ENCODE measurements at regions not wholly inside any gene's neighbourhood (a gene's known extent, or its start where the extent isn't known, plus 50 kb on each side); places are given as distances from the start of the nearest gene placed in this dataset.
"Not testable (repeated sequence)": the region's sequence is repeated elsewhere in the genome, so short reads cannot be mapped to it uniquely, and the experiment has no call there.

DNA sequence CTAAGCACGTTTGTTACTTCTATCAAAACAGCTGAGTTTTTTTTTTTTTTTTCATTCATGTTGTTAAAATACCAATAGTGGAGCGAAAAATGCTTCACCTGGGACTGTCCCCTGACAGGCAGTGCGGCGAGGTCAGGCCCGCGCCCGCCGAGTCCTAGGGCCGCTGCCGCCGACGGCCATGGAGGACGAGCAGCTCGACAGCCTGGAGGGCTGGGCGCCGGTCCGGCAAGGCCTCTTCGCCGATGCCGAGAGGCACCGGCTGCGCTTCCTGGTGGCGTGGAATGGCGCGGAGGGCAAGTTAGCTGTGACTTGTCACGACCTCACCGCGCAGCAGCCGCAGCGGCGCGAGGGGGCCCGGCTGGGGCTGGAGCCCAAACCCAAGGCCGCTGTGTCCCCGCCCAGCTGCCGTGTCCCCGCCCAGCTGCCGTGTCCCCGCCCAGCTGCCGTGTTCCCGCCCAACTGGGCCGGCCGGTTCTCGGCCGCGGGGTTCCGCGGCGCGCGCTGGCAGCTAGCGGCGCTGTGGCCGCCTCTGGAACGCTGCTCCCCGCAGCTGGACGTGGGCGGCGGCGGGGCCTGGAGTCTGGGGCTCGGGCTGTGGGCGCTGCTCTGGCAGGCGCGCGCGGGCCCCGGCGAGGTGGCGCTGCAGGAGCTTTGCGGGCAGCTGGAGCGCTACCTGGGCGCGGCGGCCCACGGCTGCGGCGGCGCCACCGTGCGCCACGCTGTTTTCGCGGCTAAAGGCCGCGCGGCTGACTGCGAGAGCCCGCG, 56.7 kb upstream of the GOLGA8R start:
- peak; percentile 91 for FAIRE-seq
- not testable (repeated sequence) for DNase-seq (ENCODE audit: insufficient read length, low spot score)

DNA sequence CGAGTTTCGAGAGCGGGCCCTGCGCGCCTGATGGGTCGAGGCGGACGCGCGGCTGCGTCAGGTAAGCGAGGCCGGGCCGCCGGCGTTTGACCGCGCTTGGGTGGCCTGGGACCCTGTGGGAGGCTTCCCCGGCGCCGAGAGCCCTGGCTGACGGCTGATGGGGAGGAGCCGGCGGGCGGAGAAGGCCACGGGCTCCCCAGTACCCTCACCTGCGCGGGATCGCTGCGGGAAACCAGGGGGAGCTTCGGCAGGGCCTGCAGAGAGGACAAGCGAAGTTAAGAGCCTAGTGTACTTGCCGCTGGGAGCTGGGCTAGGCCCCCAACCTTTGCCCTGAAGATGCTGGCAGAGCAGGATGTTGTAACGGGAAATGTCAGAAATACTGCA, 57.3 kb upstream of the GOLGA8R start:
- not testable (repeated sequence) for FAIRE-seq; DNase-seq (ENCODE audit: insufficient read length, low spot score)

DNA sequence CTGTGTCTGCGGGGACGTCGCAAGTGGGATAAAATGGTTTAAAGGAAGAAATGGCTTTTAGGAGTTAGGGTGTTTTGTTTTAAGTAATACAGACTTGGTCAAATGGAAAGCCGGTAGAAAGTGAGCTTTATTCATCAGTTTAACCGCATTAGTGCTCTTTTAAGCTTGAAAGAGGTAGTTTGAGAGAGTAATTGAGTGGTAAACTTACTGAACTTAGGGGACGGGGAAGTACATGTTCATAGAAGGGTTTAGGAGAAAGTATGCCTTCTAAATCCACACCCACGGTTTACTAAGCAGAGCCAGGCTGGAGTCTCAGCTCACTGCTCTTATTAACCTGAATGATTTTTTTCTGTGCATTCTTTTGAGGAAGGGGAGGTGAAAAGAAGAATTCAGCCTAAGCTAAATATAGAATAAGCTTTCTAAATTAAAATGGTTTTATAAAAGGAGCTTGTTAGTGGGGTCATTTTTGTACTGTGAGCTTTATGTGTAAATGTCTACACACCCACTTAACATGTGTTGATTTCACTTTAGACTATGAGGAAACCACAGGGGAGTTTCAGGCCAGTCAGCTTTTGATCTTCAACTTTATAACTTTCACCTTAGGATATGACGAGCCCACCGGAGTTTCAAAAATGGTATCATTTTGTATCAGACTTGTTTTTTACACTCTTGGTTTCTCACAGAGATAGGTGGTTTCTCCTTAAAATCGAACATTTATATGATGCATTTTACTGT, 57.9 kb upstream of the GOLGA8R start:
- not testable (repeated sequence) for DNase-seq (ENCODE audit: insufficient read length, low spot score)
- peak; percentile 64 for FAIRE-seq

DNA sequence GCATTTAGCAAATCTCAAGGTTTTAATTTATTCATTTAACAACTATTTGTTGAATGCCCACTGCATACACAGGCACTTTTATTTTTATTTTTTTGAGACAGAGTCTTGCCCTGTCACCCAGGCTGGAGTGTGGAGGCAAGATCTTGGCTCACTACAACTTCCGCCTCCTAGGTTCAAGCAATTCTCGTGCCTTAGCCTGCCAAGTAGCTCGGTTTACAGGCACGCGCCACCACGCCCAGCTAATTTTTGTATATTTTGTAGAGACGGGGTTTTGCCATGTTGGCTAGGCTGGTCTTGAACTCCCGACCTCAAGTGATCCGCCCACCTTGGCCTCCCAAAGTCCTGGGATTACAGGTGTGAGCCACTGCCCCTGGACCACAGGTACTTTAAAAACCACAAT, 67.0 kb upstream of the GOLGA8Q start:
- FAIRE-seq; DNase-seq (ENCODE audit: insufficient read length, low spot score): not testable (repeated sequence)

DNA sequence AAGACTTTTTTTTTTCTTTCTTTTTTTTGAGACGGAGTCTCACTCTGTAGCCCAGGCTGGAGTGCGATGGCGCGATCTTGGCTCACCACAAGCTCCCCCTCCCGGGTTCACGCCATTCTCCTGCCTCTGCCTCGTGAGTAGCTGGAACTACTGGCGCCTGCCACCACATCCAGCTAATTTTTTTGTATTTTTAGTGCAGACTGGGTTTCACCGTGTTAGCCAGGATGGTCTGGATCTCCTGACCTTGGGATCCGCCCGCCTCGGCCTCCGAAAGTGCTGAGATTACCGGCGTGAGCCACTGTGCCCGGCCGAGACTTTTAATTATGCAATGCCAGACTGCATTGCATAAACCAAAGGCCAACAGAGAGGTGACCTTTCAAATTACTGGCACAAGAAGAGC, 62.6 kb upstream of the GOLGA8Q start:
- FAIRE-seq; DNase-seq (ENCODE audit: insufficient read length, low spot score): not testable (repeated sequence)

DNA sequence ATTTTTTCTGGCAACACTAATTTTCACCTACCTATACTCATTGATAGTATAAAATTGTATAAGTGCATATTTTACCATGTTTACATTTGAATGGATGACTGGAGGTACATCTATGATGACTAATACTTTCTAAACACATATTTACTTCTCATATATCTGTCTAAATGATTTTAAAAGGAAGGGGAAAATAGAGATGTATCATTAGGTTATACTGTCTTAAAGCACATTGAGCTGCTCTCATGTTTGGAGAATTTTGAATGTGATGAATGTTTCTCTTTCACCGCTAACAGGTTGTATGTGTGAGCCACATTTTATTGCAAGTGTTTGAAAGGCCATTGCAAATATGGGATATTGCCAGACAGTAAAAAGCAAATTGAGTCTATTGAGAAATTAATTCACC, 61.5 kb upstream of the GOLGA8Q start:
- not testable (repeated sequence) for FAIRE-seq

DNA sequence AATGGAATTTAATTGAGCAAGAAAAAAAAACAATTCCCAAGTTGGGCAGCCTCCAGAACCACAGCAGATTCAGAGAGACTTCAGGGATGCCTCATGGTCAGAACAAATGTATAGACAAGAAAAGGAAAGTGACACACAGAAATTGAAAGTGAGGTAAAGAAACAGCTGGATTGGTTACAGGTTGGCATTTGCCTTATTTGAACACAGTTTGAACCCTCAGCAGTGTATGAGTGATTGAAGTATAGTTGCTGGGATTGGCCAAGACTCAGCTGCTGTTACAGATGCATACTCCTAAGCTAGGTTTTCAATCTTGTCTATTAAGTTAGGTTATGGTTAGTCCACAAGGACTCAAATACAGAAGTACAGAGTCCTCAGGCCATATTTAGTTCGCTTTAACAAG, 57.9 kb upstream of the GOLGA8Q start:
- peak; percentile 78 for FAIRE-seq
- not testable (repeated sequence) for DNase-seq (ENCODE audit: insufficient read length, low spot score)

More for the DNA sequence above, 61.5 kb upstream of the GOLGA8Q start:
- DNase-seq (ENCODE audit: insufficient read length, low spot score) = not testable (repeated sequence)

DNA sequence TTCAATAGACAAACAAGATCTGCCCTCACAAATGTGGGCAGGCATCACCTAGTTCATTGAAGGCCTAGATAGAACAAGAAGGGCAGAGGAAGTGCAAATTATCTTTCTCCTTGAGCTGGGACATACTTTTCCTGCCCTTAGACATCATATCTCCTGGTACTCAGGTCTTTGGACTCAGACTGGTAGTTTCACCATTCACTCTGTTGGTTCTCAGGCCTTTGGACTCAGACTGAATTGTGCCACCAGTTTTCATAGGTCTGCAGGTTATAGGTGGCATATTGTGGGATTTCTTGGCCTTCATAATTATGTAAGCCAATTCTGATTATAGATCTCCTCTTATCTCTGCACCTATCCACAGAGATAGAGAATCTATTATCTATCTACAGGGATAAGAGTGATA, 54.6 kb upstream of the GOLGA8Q start:
- not testable (repeated sequence) for DNase-seq (ENCODE audit: insufficient read length, low spot score); FAIRE-seq

DNA sequence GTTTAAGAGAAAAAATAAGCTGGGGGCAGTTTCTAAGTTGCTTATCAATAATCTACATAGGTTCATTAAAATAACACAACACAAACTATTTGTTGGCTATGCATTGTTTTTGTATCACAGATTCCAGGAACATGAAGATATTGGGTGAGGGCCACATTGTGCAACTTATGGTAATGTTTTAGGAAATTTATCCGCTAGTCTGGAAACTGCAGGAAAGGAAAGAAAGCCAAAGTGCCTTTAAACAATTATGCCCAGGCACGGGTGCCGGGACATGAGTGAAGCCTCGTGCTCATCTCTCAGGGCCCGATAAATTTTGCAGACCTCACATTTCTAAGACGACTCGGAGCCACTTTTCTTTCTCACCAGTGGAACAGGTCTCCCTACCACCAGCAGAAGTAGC, 52.6 kb upstream of the GOLGA8Q start:
- not testable (repeated sequence) for DNase-seq (ENCODE audit: insufficient read length, low spot score); FAIRE-seq

DNA sequence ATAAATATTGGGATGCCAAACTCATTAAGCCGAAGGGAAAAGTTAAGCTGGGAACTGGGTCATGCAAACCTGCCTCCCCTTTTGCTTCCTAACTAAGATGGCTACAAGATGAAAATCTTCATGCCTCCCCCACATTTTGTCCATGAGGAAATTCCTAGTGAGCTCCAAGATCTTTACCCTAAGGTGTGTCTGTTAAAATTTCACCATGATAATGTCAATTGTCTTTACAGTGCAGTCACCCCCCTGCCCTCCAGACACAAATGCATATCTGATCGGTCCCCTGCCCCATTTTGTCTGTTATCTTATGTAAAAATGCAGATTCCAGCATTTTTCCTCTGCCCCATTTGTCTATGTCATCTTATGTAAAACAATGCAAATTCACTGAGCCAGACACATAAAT, 51.3 kb upstream of the GOLGA8Q start:
- not testable (repeated sequence) for DNase-seq (ENCODE audit: insufficient read length, low spot score); FAIRE-seq
